ENCODE measurements at regions not wholly inside any gene's neighbourhood (a gene's known extent, or its start where the extent isn't known, plus 50 kb on each side); places are given as distances from the start of the nearest gene placed in this dataset.
A peak's percentile ranks its signal among the peaks of the same experiment; 100 is the strongest.

DNA sequence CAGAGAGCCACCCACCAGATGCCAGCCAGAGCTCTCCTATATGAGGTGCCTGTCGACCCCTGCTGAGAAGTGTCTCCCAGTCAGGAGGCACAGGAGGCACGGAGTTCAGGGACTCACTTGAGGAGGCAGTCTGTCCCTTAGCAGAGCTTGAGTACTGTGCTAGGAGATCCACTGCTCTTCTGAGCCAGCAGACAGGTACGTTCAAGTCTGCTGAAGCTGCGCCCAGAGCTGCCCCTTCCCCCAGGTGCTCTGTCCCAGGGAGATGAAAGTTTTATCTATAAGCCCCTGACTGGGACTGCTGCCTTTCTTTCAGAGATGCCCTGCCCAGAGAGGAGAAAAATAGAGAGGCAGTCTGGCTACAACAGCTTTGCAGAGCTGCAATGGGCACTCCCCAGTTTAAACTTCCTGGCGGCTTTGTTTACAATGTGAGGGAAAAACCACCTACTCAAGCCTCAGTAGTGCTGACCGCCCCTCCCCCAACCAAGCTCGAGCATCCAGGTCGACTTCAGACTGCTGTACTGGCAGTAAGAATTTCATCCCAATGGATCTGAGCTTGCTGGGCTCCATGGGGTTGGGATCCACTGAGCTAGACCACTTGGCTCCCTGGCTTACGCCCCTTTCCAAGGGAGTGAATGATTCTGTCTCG, 146.7 kb upstream of the USP15 start:
- Mint-ChIP-seq H3K27me3 (ENCODE audit: low read depth in 3 of 3) (peaks cover 0 to 5% (median 0%) of the 10 kb centered on the region in 3 donors), H3K4me3 (no peak overlapping the region), H3K4me1 (no peaks in the 10 kb centered on the region), H3K27ac (peak overlapping the region in 1 of 7 donors; percentile 22), H3K36me3 (no peaks in the 10 kb centered on the region), H3K9me3 (peaks cover 2 to 8% (median 5%) of the 10 kb centered on the region in 7 donors)
- DNase-seq = no peak
- TF ChIP-seq, protein P1, sequence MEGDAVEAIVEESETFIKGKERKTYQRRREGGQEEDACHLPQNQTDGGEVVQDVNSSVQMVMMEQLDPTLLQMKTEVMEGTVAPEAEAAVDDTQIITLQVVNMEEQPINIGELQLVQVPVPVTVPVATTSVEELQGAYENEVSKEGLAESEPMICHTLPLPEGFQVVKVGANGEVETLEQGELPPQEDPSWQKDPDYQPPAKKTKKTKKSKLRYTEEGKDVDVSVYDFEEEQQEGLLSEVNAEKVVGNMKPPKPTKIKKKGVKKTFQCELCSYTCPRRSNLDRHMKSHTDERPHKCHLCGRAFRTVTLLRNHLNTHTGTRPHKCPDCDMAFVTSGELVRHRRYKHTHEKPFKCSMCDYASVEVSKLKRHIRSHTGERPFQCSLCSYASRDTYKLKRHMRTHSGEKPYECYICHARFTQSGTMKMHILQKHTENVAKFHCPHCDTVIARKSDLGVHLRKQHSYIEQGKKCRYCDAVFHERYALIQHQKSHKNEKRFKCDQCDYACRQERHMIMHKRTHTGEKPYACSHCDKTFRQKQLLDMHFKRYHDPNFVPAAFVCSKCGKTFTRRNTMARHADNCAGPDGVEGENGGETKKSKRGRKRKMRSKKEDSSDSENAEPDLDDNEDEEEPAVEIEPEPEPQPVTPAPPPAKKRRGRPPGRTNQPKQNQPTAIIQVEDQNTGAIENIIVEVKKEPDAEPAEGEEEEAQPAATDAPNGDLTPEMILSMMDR (IDR thresholded peaks at IDR 0.05) = no peak
- intact Hi-C loops (cut with micrococcal nuclease) = no loop called here
- Histone ChIP-seq H3K9me3 (replicated peaks in 1 of 2; ENCODE audit: control insufficient read depth in 1 of 2, insufficient read depth in 1 of 2, low read length in 2 of 2) (no peaks in the 10 kb centered on the region), H3K79me2 (ENCODE audit: insufficient read depth, low read length) (no peaks in the 10 kb centered on the region), H3K9ac (ENCODE audit: insufficient read depth, low read length, poor library complexity, severe bottlenecking) (no peak overlapping the region), H3K4me2 (replicated peaks; ENCODE audit: extremely low read depth, low read length, poor library complexity, severe bottlenecking) (no peak overlapping the region), H3K36me3 (replicated peaks in 1 of 2; ENCODE audit: control insufficient read depth in 1 of 2, insufficient read depth in 2 of 2, low read length in 2 of 2) (no peaks in the 10 kb centered on the region), H2AFZ (ENCODE audit: insufficient read depth, low read depth, low read length, poor library complexity, severe bottlenecking) (no peak overlapping the region), H4K20me1 (ENCODE audit: insufficient read depth, low read length) (no peaks in the 10 kb centered on the region), H3K4me1 (ENCODE audit: control insufficient read depth in 1 of 2, insufficient read depth in 2 of 2, low read length in 2 of 2) (no peaks in the 10 kb centered on the region), H3K4me3 (replicated peaks in 1 of 3; ENCODE audit: low read depth in 2 of 3, low read length in 3 of 3) (no peak overlapping the region), H3K27ac (ENCODE audit: low read depth in 1 of 2, low read length in 2 of 2) (no peak overlapping the region), H3K27me3 (ENCODE audit: control insufficient read depth in 2 of 2, insufficient read depth in 2 of 2, low read length in 2 of 2) (no peaks in the 10 kb centered on the region)
- whole genome bisulfite sequencing (ENCODE audit: insufficient coverage) = 87% methylated on average over 8 of the region's 10 CpGs

DNA sequence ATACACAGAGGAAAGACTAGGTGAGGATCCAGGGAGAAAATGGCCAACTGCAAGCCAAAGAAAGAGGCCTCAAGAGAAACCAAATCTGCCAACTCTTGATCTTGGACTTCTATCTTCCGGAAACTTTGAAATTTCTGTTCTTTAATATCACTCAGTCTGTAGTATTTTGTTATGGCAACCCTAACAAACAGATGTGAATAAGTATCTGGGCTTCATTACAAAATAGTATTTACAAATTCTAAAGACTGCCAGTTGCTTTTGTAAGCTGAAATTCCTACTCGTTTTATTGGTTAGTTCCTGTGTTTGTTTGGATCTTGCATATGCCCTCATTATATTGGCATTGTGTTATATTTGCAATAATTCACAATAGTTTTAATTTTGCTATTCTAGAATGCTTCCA, 143.2 kb upstream of the USP15 start:
- no peak overlapping the region for H3K4me3 ChIP-seq (replicated peaks in 1 of 3; ENCODE audit: low read depth in 2 of 3, low read length in 3 of 3)
- WGBS (ENCODE audit: insufficient coverage) = no CpG with 5 or more reads among the region's 2 CpGs
- H4K20me1 ChIP-seq (ENCODE audit: insufficient read depth, low read length) = no peaks in the 10 kb centered on the region
- Mint-ChIP-seq H3K9me3 (peaks cover 0 to 8% (median 3%) of the 10 kb centered on the region in 7 donors), H3K4me1 (no peaks in the 10 kb centered on the region), H3K27ac (no peak overlapping the region), H3K4me3 (no peak overlapping the region), H3K36me3 (no peaks in the 10 kb centered on the region), H3K27me3 (ENCODE audit: low read depth in 3 of 3) (peaks cover 0 to 5% (median 0%) of the 10 kb centered on the region in 3 donors)
- no peak overlapping the region for H3K4me2 ChIP-seq (replicated peaks; ENCODE audit: extremely low read depth, low read length, poor library complexity, severe bottlenecking)
- H3K27me3 ChIP-seq (ENCODE audit: control insufficient read depth in 2 of 2, insufficient read depth in 2 of 2, low read length in 2 of 2) = no peaks in the 10 kb centered on the region
- TF ChIP-seq, protein P1 (IDR thresholded peaks at IDR 0.05) = no peak
- intact Hi-C loops (cut with micrococcal nuclease) = no loop called here
- no peaks in the 10 kb centered on the region for H3K4me1 ChIP-seq (ENCODE audit: control insufficient read depth in 1 of 2, insufficient read depth in 2 of 2, low read length in 2 of 2)
- no peaks in the 10 kb centered on the region for H3K36me3 ChIP-seq (replicated peaks in 1 of 2; ENCODE audit: control insufficient read depth in 1 of 2, insufficient read depth in 2 of 2, low read length in 2 of 2)
- no peak overlapping the region for H3K27ac ChIP-seq (ENCODE audit: low read depth in 1 of 2, low read length in 2 of 2)
- no peak overlapping the region for H2AFZ ChIP-seq (ENCODE audit: insufficient read depth, low read depth, low read length, poor library complexity, severe bottlenecking)
- DNase-seq = no peak
- H3K9me3 ChIP-seq (replicated peaks in 1 of 2; ENCODE audit: control insufficient read depth in 1 of 2, insufficient read depth in 1 of 2, low read length in 2 of 2) = no peaks in the 10 kb centered on the region
- no peaks in the 10 kb centered on the region for H3K79me2 ChIP-seq (ENCODE audit: insufficient read depth, low read length)
- no peak overlapping the region for H3K9ac ChIP-seq (ENCODE audit: insufficient read depth, low read length, poor library complexity, severe bottlenecking)

Measured in CD14-positive monocyte (primary cell).